A673 (cell line): ENCODE measurements at regions not wholly inside any gene's neighbourhood (a gene's known extent, or its start where the extent isn't known, plus 50 kb on each side); places are given as distances from the start of the nearest gene placed in this dataset.
"Not testable (repeated sequence)": the region's sequence is repeated elsewhere in the genome, so short reads cannot be mapped to it uniquely, and the experiment has no call there.

Experiments used
- CTCF ChIP-seq: fragments of 300-800, 200-600 bp; sonication (generic); conservative IDR thresholded peaks from 2 replicates; pipeline ENCODE4 v1.5.1; 2017; ENCODE audit warnings: low read depth, mild to moderate bottlenecking, antibody characterized with exemption, low read length, moderate library complexity, mixed read lengths
- EZH2 ChIP-seq: fragments of 200-600 bp; sonication (generic); IDR thresholded peaks from 2 replicates; pipeline ENCODE4 v1.6.1; 2017; ENCODE audit warnings: borderline replicate concordance, low read depth, mild to moderate bottlenecking, mixed read lengths, antibody characterized with exemption, low read length; ENCODE audit not compliant: poor library complexity, severe bottlenecking

DNA sequence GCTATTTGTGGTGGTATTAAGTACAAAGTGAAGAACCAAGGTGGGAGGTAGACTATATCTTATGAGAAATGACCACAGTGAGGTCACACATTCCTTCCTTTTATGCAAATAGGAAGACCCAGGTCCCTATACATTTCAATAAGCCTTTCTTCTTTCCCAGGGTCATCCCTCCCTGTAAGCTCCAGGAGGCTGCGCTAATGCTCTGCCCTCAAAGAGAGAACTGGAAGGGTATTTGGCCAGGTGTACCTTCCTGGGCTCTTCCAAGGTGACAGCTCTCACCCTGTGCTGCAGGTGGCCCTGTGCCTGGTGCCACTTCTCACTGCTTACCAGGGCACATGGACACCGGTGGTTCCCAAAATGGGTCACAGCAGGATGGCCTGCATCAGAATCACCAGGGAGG, 103.4 kb downstream of the KBTBD2 start:
- TF ChIP-seq CTCF, EZH2: not testable (repeated sequence)
